Transverse colon (tissue), 4 donors: ENCODE measurements at regions not wholly inside any gene's neighbourhood (a gene's known extent, or its start where the extent isn't known, plus 50 kb on each side); places are given as distances from the start of the nearest gene placed in this dataset.

Experiments used
- DNase-seq: peaks from one replicate; pipeline ENCODE4 v3.0.0-alpha.2; 2019
- H3K27ac ChIP-seq, 4 donors: fragments of 200-600 bp; sonication (generic); 2 replicates each; pipeline ENCODE4 v1.5.1; 2016 to 2018; ENCODE audit warnings: inconsistent platforms in 4 of 4
- H3K27me3 ChIP-seq: fragments of 200-600 bp; sonication (generic); 2 replicates; pipeline ENCODE4 v1.5.1; 2017; ENCODE audit warnings: inconsistent platforms
- H3K36me3 ChIP-seq, 4 donors: fragments of 200-600 bp; sonication (generic); 2 replicates each; pipeline ENCODE4 v1.5.1; 2017 to 2019; ENCODE audit warnings: inconsistent platforms in 4 of 4
- H3K4me1 ChIP-seq, 4 donors: fragments of 200-600 bp; sonication (generic); 2 replicates each; pipeline ENCODE4 v1.5.1; 2017 to 2020; ENCODE audit warnings: inconsistent platforms in 4 of 4
- H3K4me3 ChIP-seq, 4 donors: fragments of 200-600 bp; sonication (generic); 1 replicate in 1 of 4; 2 replicates in 3 of 4; pipeline versions ENCODE4 v1.5.1 to v1.6.1; 2017 to 2019; ENCODE audit warnings: inconsistent platforms in 4 of 4
- H3K9me3 ChIP-seq, 2 donors: fragments of 200-600 bp; sonication (generic); 2 replicates each; pipeline ENCODE4 v1.5.1; 2017 to 2019; ENCODE audit warnings: inconsistent platforms in 2 of 2
- EP300 ChIP-seq: sonication (generic); formaldehyde crosslinking; IDR thresholded peaks from one replicate; pipeline ENCODE4 v1.6.1; 2017; ENCODE audit warnings: antibody characterized with exemption, low read depth
- POLR2A ChIP-seq: fragments of 450-650 bp; IDR thresholded peaks from one replicate; pipeline ENCODE4 v1.6.1; 2016; ENCODE audit warnings: antibody characterized with exemption, mild to moderate bottlenecking, moderate library complexity
- POLR2AphosphoS5 ChIP-seq, 3 donors: sonication (generic); formaldehyde crosslinking; IDR thresholded peaks; one replicate each; pipeline ENCODE4 v1.6.1; 2016; ENCODE audit warnings: antibody characterized with exemption in 3 of 3
- WGBS, 2 donors: methylation state at CpG; one replicate each; pipeline ENCODE4 v1.1.5; 2018; ENCODE audit warnings: low coverage in 1 of 2; 5-methylcytosine and 5-hydroxymethylcytosine counted together
- in situ Hi-C, 4 donors: fragments of 200-750 bp; cut with MboI; loops; one replicate each; pipeline versions ENCODE4 v1.15.0 to v1.15.1; 2017; ENCODE audit warnings: low sequenced_read_pairs in 3 of 4, low pct_ligation_motif_present in 1 of 4, low pct_unique_long_range_greater_than_20kb in 1 of 4
- intact Hi-C: fragments of 100-400 bp; cut with DNase I; formaldehyde crosslinking; loops from one replicate; pipeline ENCODE4 v1.15.1; 2023; ENCODE audit warnings: low total_unique reads
- TF ChIP-seq, protein P1 (sequence below), 5 experiments: fragments of 200-600 bp in 3 of 5; fragments of 450-650 bp in 2 of 5; sonication (generic) in 3 of 5; IDR thresholded peaks; 1 replicate in 2 of 5; 2 replicates in 3 of 5; pipeline ENCODE4 v1.5.1; 2016 to 2017; ENCODE audit warnings: antibody characterized with exemption in 5 of 5, inconsistent platforms in 3 of 5, mild to moderate bottlenecking in 2 of 5, moderate library complexity in 1 of 5

DNA sequence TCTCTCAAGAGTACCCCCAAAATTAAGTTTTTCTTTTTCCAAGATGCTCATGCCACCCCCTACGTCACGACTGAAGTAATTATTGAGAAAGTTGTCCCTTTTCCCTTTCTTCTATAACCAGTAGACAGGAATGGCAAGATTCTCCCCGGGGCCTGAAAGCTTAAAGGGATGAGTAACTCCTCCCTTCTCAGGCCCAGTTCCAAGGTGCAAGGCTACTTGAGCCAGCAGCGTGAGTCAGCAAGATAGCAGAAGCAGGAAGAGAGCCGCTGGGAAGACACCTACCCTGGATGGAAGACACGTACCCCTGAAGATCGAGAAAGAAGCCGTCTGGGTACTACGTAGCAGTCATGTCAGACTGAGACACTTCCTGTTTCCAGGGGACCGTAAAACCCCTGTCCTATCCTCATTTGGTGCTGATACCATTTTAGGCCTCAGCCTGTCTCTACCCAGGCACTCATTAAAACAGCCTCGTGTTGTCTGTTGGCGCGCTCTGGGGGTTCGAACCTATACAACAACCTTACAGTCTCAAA, 241.0 kb downstream of the ADGRG6 start:
- in situ Hi-C loops = no loop called here
- TF ChIP-seq, protein P1, sequence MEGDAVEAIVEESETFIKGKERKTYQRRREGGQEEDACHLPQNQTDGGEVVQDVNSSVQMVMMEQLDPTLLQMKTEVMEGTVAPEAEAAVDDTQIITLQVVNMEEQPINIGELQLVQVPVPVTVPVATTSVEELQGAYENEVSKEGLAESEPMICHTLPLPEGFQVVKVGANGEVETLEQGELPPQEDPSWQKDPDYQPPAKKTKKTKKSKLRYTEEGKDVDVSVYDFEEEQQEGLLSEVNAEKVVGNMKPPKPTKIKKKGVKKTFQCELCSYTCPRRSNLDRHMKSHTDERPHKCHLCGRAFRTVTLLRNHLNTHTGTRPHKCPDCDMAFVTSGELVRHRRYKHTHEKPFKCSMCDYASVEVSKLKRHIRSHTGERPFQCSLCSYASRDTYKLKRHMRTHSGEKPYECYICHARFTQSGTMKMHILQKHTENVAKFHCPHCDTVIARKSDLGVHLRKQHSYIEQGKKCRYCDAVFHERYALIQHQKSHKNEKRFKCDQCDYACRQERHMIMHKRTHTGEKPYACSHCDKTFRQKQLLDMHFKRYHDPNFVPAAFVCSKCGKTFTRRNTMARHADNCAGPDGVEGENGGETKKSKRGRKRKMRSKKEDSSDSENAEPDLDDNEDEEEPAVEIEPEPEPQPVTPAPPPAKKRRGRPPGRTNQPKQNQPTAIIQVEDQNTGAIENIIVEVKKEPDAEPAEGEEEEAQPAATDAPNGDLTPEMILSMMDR (IDR thresholded peaks at IDR 0.05) = no peak
- Histone ChIP-seq H3K9me3 (no peaks in the 10 kb centered on the region), H3K4me1 (no peaks in the 10 kb centered on the region), H3K4me3 (no peak overlapping the region), H3K36me3 (no peaks in the 10 kb centered on the region), H3K27me3 (no peaks in the 10 kb centered on the region), H3K27ac (no peak overlapping the region)
- peak; percentile 25 for DNase-seq
- WGBS, 2 donors = 75 to 79% methylated on average over 5 to 14 of the region's 14 CpGs
- intact Hi-C loops = no loop called here

DNA sequence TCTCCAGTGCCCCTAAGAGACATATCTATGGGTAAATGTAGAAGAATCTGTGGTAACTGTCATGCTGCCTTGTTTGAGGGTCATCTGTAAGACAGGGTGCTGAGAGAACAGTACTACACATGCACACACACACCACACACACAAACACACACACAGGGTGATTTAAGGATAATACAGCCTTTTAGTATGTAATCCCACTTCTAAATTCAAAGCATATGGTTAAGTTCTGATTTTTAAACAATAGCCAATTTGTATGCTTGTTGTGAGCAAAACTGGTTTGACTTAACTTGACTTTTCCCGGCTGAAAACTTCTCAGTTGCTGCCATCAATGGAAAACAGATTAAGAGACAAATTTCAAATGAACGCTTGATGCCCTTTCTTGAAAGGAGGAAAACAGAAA, 241.8 kb downstream of the ADGRG6 start:
- Histone ChIP-seq H3K9me3 (no peaks in the 10 kb centered on the region), H3K27ac (no peak overlapping the region), H3K4me1 (no peaks in the 10 kb centered on the region), H3K27me3 (no peaks in the 10 kb centered on the region), H3K36me3 (no peaks in the 10 kb centered on the region), H3K4me3 (no peak overlapping the region)
- in situ Hi-C loops = no loop called here
- intact Hi-C loops = no loop called here
- no peak for TF ChIP-seq EP300
- TF ChIP-seq, protein P1 (IDR thresholded peaks at IDR 0.05) = no peak
- no peak for TF ChIP-seq POLR2AphosphoS5 (IDR thresholded peaks at IDR 0.05)
- TF ChIP-seq POLR2A = no peak
- WGBS, 2 donors = 51 to 92% methylated on average over 2 of the region's 2 CpGs
- no peak for DNase-seq

DNA sequence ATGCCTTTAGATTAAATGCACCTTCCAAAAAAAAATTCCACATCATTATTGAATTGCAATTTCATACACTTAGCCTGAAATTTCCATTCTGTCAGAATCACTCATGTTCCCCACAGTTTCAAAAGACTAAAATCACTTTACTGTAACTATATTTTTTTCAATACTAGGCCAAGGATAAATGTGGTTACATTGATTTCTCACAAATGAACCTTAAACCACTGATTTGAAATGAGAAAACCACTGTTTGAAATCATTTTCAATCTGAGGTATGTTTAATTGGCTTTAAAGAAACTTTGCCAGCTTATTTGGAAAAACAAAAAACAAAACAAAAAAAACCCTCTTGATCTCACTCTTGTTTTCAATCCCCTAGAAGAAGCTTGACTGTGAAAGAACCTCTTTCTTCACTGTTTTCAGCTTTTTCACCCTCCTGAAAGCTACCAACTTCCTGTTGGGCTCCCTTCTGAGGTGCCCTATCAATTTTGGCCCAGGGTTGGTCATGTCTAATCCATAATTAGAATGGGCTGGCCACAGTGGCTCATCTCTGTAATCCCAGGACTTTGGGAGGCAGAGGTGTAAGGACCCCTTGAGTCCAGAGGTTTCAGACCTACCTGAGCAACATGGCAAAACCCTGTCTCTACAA, 242.5 kb downstream of the ADGRG6 start:
- no peak overlapping the region for H3K27ac ChIP-seq
- no peaks in the 10 kb centered on the region for H3K36me3 ChIP-seq
- no peak for TF ChIP-seq POLR2AphosphoS5 (IDR thresholded peaks at IDR 0.05)
- TF ChIP-seq, protein P1 (IDR thresholded peaks at IDR 0.05) = no peak
- TF ChIP-seq EP300 = no peak
- TF ChIP-seq POLR2A = no peak
- intact Hi-C loops = no loop called here
- H3K4me1 ChIP-seq = no peaks in the 10 kb centered on the region
- no peaks in the 10 kb centered on the region for H3K27me3 ChIP-seq
- in situ Hi-C loops = no loop called here
- H3K9me3 ChIP-seq = no peaks in the 10 kb centered on the region
- H3K4me3 ChIP-seq = no peak overlapping the region
- DNase-seq = no peak

DNA sequence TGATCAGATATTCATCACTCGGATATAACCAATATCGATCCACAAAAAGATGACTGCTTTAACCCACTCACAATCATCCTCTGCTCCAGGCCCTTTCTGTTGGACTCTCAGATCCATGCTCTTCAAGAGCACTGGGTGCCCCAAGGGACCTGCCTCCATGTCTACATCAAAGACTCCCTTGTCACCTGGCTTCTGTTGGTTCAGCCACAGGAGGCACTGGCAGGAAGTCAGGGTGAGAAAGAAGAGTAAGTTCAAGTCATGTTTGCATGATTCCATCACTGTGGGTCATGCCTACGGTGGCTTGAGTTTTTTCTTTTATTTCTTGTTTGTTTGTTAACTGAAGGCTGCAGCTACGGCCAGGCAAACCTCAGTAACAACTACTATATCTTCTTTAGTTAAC, 243.3 kb downstream of the ADGRG6 start:
- no peaks in the 10 kb centered on the region for H3K36me3 ChIP-seq
- no peak overlapping the region for H3K27ac ChIP-seq
- H3K4me3 ChIP-seq = no peak overlapping the region
- in situ Hi-C loops = no loop called here
- no peak for DNase-seq
- WGBS, 2 donors = 74 to 80% methylated on average over 3 to 4 of the region's 4 CpGs
- TF ChIP-seq POLR2AphosphoS5 (IDR thresholded peaks at IDR 0.05) (no peak), POLR2A (no peak), EP300 (no peak)
- TF ChIP-seq, protein P1 (IDR thresholded peaks at IDR 0.05) = no peak
- intact Hi-C loops = no loop called here
- H3K27me3 ChIP-seq = no peaks in the 10 kb centered on the region
- H3K4me1 ChIP-seq = no peaks in the 10 kb centered on the region
- no peaks in the 10 kb centered on the region for H3K9me3 ChIP-seq
